ENCODE measurements at regions not wholly inside any gene's neighbourhood (a gene's known extent, or its start where the extent isn't known, plus 50 kb on each side); places are given as distances from the start of the nearest gene placed in this dataset.

- Mint-ChIP-seq H3K27me3 (peaks cover 20% of the 10 kb centered on the region), H3K4me1 (no peaks in the 10 kb centered on the region), H3K9me3 (no peaks in the 10 kb centered on the region), H3K4me3 (no peak overlapping the region), H3K36me3 (ENCODE audit: insufficient read depth) (peaks cover 2% of the 10 kb centered on the region), H3K27ac (ENCODE audit: low read depth) (no peak overlapping the region)
- DNase-seq (ENCODE audit: low spot score in 2 of 2), result no peak
- ATAC-seq (replicated peaks; ENCODE audit: extremely low read depth, poor library complexity, severe bottlenecking), result no peak
Observed at GRCh38 chr5:168168978-168169698, 122.3 kb upstream of the WWC1 start.

- H3K9me3 Mint-ChIP-seq, result no peaks in the 10 kb centered on the region
- peaks cover 20% of the 10 kb centered on the region for H3K27me3 Mint-ChIP-seq
- peaks cover 2% of the 10 kb centered on the region for H3K36me3 Mint-ChIP-seq (ENCODE audit: insufficient read depth)
- DNase-seq (ENCODE audit: low spot score in 2 of 2) (no peak), ATAC-seq (replicated peaks; ENCODE audit: extremely low read depth, poor library complexity, severe bottlenecking) (no peak)
- no peak overlapping the region for H3K4me3 Mint-ChIP-seq
- H3K4me1 Mint-ChIP-seq, result no peaks in the 10 kb centered on the region
- H3K27ac Mint-ChIP-seq (ENCODE audit: low read depth), result no peak overlapping the region
Observed at GRCh38 chr5:168169791-168170190, 121.7 kb upstream of the WWC1 start.

- H3K9me3 Mint-ChIP-seq, result no peaks in the 10 kb centered on the region
- no peak for DNase-seq (ENCODE audit: low spot score in 2 of 2)
- H3K4me3 Mint-ChIP-seq, result no peak overlapping the region
- peaks cover 20% of the 10 kb centered on the region for H3K27me3 Mint-ChIP-seq
- ATAC-seq (replicated peaks; ENCODE audit: extremely low read depth, poor library complexity, severe bottlenecking), result no peak
- no peaks in the 10 kb centered on the region for H3K36me3 Mint-ChIP-seq (ENCODE audit: insufficient read depth)
- no peak overlapping the region for H3K27ac Mint-ChIP-seq (ENCODE audit: low read depth)
- H3K4me1 Mint-ChIP-seq, result no peaks in the 10 kb centered on the region
Observed at GRCh38 chr5:168171901-168172759, 119.3 kb upstream of the WWC1 start.

GRCh38 chr5:168172760-168173223 is 118.7 kb upstream of the WWC1 start:
- Mint-ChIP-seq H3K4me1 (no peaks in the 10 kb centered on the region), H3K27me3 (peaks cover 20% of the 10 kb centered on the region), H3K36me3 (ENCODE audit: insufficient read depth) (no peaks in the 10 kb centered on the region), H3K4me3 (no peak overlapping the region), H3K27ac (ENCODE audit: low read depth) (no peak overlapping the region), H3K9me3 (no peaks in the 10 kb centered on the region)
- DNase-seq (ENCODE audit: low spot score in 2 of 2) (no peak), ATAC-seq (replicated peaks; ENCODE audit: extremely low read depth, poor library complexity, severe bottlenecking) (no peak)

GRCh38 chr5:168174376-168174775 is 117.1 kb upstream of the WWC1 start:
- H3K9me3 Mint-ChIP-seq, result no peaks in the 10 kb centered on the region
- no peak for DNase-seq (ENCODE audit: low spot score in 2 of 2)
- no peak overlapping the region for H3K4me3 Mint-ChIP-seq
- no peaks in the 10 kb centered on the region for H3K4me1 Mint-ChIP-seq
- ATAC-seq (replicated peaks; ENCODE audit: extremely low read depth, poor library complexity, severe bottlenecking), result no peak
- no peaks in the 10 kb centered on the region for H3K36me3 Mint-ChIP-seq (ENCODE audit: insufficient read depth)
- H3K27ac Mint-ChIP-seq (ENCODE audit: low read depth), result no peak overlapping the region
- H3K27me3 Mint-ChIP-seq, result peaks cover 16% of the 10 kb centered on the region

GRCh38 chr5:168176251-168176650 is 115.2 kb upstream of the WWC1 start:
- DNase-seq (ENCODE audit: low spot score in 2 of 2) (no peak), ATAC-seq (replicated peaks; ENCODE audit: extremely low read depth, poor library complexity, severe bottlenecking) (no peak)
- no peak overlapping the region for H3K4me3 Mint-ChIP-seq
- H3K9me3 Mint-ChIP-seq, result no peaks in the 10 kb centered on the region
- no peaks in the 10 kb centered on the region for H3K4me1 Mint-ChIP-seq
- H3K27ac Mint-ChIP-seq (ENCODE audit: low read depth), result no peak overlapping the region
- H3K27me3 Mint-ChIP-seq, result peaks cover under 1% of the 10 kb centered on the region
- no peaks in the 10 kb centered on the region for H3K36me3 Mint-ChIP-seq (ENCODE audit: insufficient read depth)

GRCh38 chr5:168176941-168177340 is 114.5 kb upstream of the WWC1 start:
- Mint-ChIP-seq H3K9me3 (no peaks in the 10 kb centered on the region), H3K4me1 (no peaks in the 10 kb centered on the region), H3K36me3 (ENCODE audit: insufficient read depth) (no peaks in the 10 kb centered on the region), H3K4me3 (no peak overlapping the region), H3K27ac (ENCODE audit: low read depth) (no peak overlapping the region), H3K27me3 (no peaks in the 10 kb centered on the region)
- DNase-seq (ENCODE audit: low spot score in 2 of 2), result no peak
- ATAC-seq (replicated peaks; ENCODE audit: extremely low read depth, poor library complexity, severe bottlenecking), result no peak

- ATAC-seq (replicated peaks; ENCODE audit: extremely low read depth, poor library complexity, severe bottlenecking) (no peak), DNase-seq (ENCODE audit: low spot score in 2 of 2) (no peak)
- Mint-ChIP-seq H3K27me3 (no peaks in the 10 kb centered on the region), H3K9me3 (no peaks in the 10 kb centered on the region), H3K27ac (ENCODE audit: low read depth) (no peak overlapping the region), H3K36me3 (ENCODE audit: insufficient read depth) (no peaks in the 10 kb centered on the region), H3K4me3 (no peak overlapping the region), H3K4me1 (no peaks in the 10 kb centered on the region)
Observed at GRCh38 chr5:168177831-168178450, 113.5 kb upstream of the WWC1 start.

GRCh38 chr5:168179192-168179593 is 112.3 kb upstream of the WWC1 start:
- Mint-ChIP-seq H3K27me3 (peaks cover 12% of the 10 kb centered on the region), H3K27ac (ENCODE audit: low read depth) (no peak overlapping the region), H3K4me3 (no peak overlapping the region), H3K36me3 (ENCODE audit: insufficient read depth) (no peaks in the 10 kb centered on the region), H3K9me3 (no peaks in the 10 kb centered on the region), H3K4me1 (no peaks in the 10 kb centered on the region)
- ATAC-seq (replicated peaks; ENCODE audit: extremely low read depth, poor library complexity, severe bottlenecking) (no peak), DNase-seq (ENCODE audit: low spot score in 2 of 2) (no peak)

- no peaks in the 10 kb centered on the region for H3K4me1 Mint-ChIP-seq
- H3K9me3 Mint-ChIP-seq, result no peaks in the 10 kb centered on the region
- H3K36me3 Mint-ChIP-seq (ENCODE audit: insufficient read depth), result no peaks in the 10 kb centered on the region
- peaks cover 28% of the 10 kb centered on the region for H3K27me3 Mint-ChIP-seq
- H3K4me3 Mint-ChIP-seq, result no peak overlapping the region
- H3K27ac Mint-ChIP-seq (ENCODE audit: low read depth), result no peak overlapping the region
- DNase-seq (ENCODE audit: low spot score in 2 of 2), result no peak
- ATAC-seq (replicated peaks; ENCODE audit: extremely low read depth, poor library complexity, severe bottlenecking), result no peak
Observed at GRCh38 chr5:168182269-168182668, 109.2 kb upstream of the WWC1 start.

- H3K27ac Mint-ChIP-seq (ENCODE audit: low read depth), result no peak overlapping the region
- H3K4me3 Mint-ChIP-seq, result no peak overlapping the region
- peaks cover 28% of the 10 kb centered on the region for H3K27me3 Mint-ChIP-seq
- H3K4me1 Mint-ChIP-seq, result no peaks in the 10 kb centered on the region
- no peaks in the 10 kb centered on the region for H3K36me3 Mint-ChIP-seq (ENCODE audit: insufficient read depth)
- DNase-seq (ENCODE audit: low spot score in 2 of 2) (no peak), ATAC-seq (replicated peaks; ENCODE audit: extremely low read depth, poor library complexity, severe bottlenecking) (no peak)
- no peaks in the 10 kb centered on the region for H3K9me3 Mint-ChIP-seq
Observed at GRCh38 chr5:168184103-168184502, 107.3 kb upstream of the WWC1 start.

- DNase-seq (ENCODE audit: low spot score in 2 of 2) (no peak), ATAC-seq (replicated peaks; ENCODE audit: extremely low read depth, poor library complexity, severe bottlenecking) (no peak)
- H3K4me3 Mint-ChIP-seq, result no peak overlapping the region
- no peaks in the 10 kb centered on the region for H3K4me1 Mint-ChIP-seq
- peaks cover 42% of the 10 kb centered on the region for H3K27me3 Mint-ChIP-seq
- H3K9me3 Mint-ChIP-seq, result no peaks in the 10 kb centered on the region
- H3K27ac Mint-ChIP-seq (ENCODE audit: low read depth), result no peak overlapping the region
- no peaks in the 10 kb centered on the region for H3K36me3 Mint-ChIP-seq (ENCODE audit: insufficient read depth)
Observed at GRCh38 chr5:168186289-168187074, 105.0 kb upstream of the WWC1 start.
